ENCODE measurements at regions not wholly inside any gene's neighbourhood (a gene's known extent, or its start where the extent isn't known, plus 50 kb on each side); places are given as distances from the start of the nearest gene placed in this dataset.

- in situ Hi-C loops (cut with MboI; ENCODE audit: low pct_unique_long_range_greater_than_20kb, low sequenced_read_pairs), result no loop called here
- DNase-seq, result no peak
Observed at GRCh38 chr22:27692243-27692642, 109.3 kb downstream of the MN1 start.

- in situ Hi-C loops (cut with MboI; ENCODE audit: low pct_unique_long_range_greater_than_20kb, low sequenced_read_pairs), result no loop called here
- no peak for DNase-seq
Observed at GRCh38 chr22:27695925-27696324, 105.6 kb downstream of the MN1 start.

DNA sequence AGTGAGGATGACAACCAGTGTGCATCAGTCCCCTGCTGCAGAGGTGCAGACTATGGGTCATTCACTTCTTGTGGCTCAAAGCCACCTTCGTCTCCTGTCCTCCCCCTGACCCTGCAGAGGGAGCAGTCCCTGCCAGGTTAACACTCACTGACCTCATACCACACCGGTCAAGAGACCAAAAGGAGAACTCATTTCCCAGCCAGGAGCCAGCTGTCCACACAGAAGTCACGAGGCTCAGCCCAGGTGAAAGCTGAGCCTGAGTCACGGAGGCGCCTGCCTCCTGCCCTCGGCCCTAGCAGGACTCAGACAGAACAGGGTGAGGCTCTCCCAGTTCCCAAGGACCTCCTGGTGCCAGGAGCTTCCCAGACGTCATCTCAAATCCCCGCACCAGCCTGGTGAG is 103.7 kb downstream of the MN1 start:
- in situ Hi-C loops (cut with MboI; ENCODE audit: low pct_unique_long_range_greater_than_20kb, low sequenced_read_pairs), result no loop called here

More for the DNA sequence above, 103.7 kb downstream of the MN1 start:
- no peak for DNase-seq
